Activated CD4-positive, alpha-beta T cell treated with anti-CD3 and anti-CD28 coated beads, Interleukin-2, Interleukin-4, amounts not matched to agents 100 ng/mL and 50 ng/mL, durations not matched to agents 16 hours and 8 hours (primary cell): ENCODE measurements at regions not wholly inside any gene's neighbourhood (a gene's known extent, or its start where the extent isn't known, plus 50 kb on each side); places are given as distances from the start of the nearest gene placed in this dataset.

Experiments used
- DNase-seq: peaks from one replicate; pipeline ENCODE4 v3.0.0-alpha.2; 2020; ENCODE audit warnings: low spot score

DNA sequence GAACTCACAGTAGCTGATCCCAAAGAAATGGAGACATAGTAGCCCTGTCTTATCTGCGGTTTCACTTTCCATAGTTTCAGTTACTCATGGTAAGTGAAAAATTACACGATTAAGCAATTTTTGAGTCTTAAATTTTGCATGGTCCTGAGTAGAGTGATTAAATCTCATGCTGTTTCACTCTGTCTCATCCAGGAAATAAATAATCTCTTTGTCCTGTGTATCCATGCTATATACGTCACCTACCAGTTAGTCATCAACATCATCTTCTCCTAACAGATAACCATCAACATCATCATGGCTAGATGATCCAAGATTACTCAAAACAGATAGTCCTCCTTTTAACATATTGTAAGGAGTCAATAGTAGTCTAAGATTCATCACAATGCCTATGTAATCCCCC is 1589.3 kb downstream of the BRINP3 start:
- no peak for DNase-seq

GRCh38 chr1:188889166-188889565 is 1588.5 kb downstream of the BRINP3 start:
- DNase-seq, result no peak

DNA sequence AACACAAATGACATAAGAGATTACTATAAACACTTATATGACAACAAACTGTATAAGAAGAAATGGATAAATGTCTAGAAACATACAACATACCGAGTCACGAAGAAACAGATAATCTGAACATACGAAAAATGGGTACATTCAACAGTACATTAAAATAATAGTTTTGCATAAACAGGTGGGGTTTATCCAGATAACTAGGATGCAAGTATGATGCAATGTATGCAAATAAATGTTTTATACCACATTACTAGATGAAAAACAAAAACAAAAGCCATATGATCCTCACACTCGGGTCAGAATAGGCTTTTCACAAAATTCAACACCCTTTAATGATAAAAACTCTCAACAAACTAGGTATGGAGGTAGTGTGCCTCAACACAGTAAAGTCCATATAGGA is 1585.7 kb downstream of the BRINP3 start:
- no peak for DNase-seq

DNA sequence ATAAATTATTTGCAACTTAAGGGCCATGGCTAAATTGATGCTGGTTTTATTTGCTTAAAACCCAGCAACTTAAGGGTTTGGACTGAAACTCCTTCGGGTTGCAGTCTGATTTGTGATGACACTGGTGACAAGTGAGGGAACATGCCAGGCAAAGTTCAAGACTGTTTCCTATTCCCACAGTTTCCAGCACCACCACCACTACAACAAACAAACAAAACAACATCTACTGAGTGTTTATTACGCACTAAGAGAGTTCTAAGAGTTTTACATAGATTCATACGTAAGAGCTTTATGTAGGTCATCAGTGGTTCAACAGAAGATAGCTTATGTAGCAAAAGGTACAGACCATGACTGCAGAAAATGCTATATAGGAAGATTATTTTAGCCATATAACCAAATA is 1582.1 kb downstream of the BRINP3 start:
- DNase-seq, result no peak

- DNase-seq, result no peak
Measured at GRCh38 chr1:188903241-188903640, 1574.4 kb downstream of the BRINP3 start.

DNA sequence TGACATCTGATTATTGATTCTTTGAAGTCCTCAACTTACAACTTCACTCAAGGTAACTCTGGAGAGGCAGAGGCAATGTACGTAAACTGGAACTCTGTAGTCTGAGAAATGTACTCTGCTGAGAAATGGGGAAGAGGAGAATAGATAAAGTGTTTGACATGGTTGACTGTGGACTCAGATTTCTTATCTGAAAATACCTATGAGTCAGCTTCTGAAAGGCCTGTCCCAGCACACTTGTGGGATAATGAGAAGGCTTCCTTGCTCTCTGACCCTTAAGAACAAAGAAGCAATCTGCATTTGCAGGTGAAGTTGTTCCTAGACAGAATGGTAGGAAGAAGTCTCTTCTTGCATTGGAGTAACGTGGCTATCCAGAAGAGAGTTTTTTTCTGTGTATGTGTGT is 1573.5 kb downstream of the BRINP3 start:
- DNase-seq, result no peak

- DNase-seq, result no peak
Measured at GRCh38 chr1:188906921-188907641, 1570.6 kb downstream of the BRINP3 start.

DNA sequence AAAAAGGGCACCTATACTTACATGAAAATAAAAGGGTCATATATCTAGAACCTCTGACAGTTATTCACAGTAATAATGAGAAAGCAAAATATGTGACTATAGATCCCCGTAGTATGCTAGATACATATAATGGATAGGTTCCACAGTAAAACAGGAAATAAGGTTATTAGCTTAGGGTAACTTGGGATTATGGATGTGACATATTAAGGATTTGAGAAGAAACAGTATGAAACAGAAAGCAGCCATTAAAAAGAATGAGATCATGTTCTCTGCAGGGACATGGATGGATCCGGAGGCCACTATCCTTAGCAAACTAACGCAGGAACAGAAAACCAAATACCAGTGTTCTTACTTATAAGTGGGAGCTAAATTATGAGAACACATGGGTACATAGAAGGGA is 1547.3 kb downstream of the BRINP3 start:
- DNase-seq, result no peak

- DNase-seq, result no peak
Measured at GRCh38 chr1:188931506-188931905, 1546.2 kb downstream of the BRINP3 start.

DNA sequence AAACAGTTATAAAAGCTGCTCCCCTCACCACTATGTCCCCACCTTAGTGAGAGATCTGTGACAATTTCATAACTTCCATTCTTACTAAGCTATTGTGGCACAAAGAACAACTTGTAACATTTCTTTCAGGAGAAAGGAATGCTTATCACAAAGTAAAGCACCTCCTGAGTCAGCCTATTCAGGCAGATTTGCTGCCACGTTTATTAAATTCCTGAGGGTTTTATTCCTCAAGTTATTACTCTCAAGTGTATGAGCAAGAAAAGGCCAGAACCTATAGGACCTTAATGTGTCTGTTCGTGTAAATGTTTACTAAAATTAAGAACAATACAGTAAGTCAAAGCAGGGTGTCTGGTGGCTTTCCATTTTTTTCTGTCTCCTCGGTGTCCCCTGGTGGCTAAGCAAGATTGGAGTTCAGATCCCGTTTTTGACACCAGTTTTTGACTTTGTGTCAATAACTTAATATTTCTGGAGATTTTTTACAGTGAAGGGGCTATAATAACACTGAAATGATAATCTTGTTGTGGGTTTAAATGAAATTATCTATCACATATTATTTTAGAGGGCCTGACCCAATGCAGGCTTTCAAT is 1539.6 kb downstream of the BRINP3 start:
- DNase-seq, result no peak

DNA sequence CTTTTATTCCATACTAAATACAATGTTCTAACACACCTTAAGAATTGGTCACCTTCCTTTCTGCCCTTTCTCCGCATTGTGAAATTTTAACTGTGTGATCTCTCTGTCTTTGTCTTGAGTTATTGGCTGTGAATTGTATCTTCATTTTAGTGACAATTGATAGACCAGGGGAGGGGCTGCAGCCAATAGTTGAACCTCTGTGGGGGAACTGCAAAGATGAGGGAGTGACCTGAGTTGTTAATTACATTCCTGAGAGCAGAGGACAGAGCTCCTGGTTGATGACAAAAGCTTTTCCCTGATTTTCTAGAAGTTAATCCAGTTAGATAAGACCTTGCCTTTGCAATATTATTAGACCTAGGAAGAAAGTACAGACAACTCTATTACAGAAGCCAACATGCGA is 1535.7 kb downstream of the BRINP3 start:
- DNase-seq, result no peak

- no peak for DNase-seq
Measured at GRCh38 chr1:188949701-188950100, 1528.0 kb downstream of the BRINP3 start.

DNA sequence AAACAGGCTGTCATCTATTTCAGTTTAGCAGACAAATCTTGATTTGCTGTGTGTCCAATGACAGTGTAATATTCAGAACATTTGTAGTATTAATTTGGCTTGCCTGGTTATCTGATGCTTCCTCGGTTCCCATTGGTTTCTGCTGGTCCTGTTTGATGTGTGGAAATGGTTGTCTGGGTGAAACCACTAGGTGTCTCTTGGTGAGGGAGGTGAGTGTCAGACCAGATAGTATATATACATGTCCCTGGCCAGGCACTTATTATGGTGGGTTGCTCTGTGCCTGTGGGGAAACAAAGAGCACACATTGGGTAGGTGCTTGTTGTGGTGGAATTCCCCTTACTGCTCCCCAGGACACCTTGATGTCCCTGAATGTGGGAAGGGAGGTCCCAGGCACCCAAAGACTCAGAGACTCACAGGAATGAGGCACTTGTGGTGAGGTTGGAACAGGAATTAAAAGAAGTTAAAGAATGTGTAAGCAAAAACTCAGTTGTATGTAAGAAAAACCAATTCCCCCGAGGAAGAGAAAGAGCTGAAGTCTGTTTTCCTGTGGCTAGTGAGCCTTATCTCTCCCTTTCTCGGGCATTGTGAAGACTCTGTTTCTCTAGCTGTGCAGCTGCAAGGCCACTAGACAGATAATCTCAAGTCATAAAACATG is 1519.1 kb downstream of the BRINP3 start:
- DNase-seq, result no peak

DNA sequence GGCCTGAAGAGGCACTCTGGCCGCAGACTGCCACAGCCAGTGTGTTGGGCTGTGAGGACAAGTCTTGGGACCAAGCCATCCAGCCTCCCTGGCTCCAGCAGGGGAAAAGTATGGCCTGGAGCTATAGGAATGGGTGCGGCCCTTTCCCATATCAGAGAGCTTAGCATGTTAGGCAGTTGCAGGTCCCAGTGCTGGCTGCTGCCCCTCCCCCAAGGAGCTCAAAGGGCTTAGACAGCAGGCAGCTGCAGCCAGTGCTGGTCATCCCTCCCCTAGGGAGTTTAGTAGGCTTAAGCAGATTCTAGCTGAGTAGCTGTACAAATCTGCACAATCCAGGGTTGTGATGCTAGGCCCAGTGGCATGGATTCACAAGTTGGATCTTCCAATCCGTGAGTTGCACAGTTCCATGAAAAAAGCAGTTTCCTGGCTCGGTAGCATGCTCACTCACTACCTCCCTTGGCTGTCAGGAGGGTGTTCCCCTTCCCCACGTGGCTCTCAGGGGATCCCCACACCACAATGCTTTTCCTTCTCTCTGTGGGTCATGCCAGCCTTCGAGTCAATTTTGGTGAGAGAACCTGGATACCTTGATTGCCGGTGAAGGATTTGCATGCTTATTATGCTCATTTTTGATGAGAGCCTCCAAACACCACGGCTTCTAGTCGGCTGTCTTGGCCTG is 1490.8 kb downstream of the BRINP3 start:
- DNase-seq, result no peak

DNA sequence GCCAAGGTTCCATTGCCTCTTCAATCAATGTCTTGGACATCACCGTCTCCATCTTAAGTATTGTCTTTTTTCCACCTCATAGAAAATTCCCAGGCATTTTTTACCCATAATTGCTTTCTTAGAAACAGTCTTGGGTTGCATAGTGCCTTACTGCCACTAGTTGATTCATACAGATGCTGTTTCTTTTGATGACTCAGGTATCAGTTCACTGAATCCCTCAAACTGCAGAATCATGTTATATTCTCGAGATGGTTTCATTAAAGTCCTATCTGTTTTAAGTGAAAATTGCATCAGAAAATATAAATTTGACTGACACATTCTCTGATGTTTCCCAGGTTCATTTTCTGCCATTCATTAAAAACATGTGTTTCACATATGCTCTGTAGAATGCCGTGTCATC is 1489.1 kb downstream of the BRINP3 start:
- no peak for DNase-seq

- no peak for DNase-seq
Measured at GRCh38 chr1:188991221-188991930, 1486.3 kb downstream of the BRINP3 start.

GRCh38 chr1:189007824-189008223 is 1469.8 kb downstream of the BRINP3 start:
- no peak for DNase-seq

DNA sequence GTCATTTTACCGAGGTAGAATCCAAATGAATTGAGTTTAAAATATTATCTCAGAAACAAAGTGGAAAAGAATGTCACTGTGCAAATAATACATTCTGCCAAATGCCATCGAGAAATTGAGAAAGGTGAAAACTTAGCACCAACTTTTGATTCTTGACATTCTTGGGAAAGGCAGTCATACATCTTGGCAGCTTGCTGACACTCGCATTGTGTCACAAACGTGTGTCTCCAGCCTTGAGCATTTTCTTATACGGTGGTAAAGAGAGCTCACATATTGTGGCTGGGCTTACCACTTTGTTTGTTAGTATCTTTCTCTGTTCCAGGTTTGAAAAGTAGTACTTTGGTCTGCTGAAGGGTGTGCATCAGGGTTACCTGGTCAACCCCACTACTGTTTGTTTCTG is 1456.1 kb downstream of the BRINP3 start:
- DNase-seq, result no peak

GRCh38 chr1:189022015-189022414 is 1455.6 kb downstream of the BRINP3 start:
- DNase-seq, result no peak

- no peak for DNase-seq
Measured at GRCh38 chr1:189027512-189027911, 1450.2 kb downstream of the BRINP3 start.

DNA sequence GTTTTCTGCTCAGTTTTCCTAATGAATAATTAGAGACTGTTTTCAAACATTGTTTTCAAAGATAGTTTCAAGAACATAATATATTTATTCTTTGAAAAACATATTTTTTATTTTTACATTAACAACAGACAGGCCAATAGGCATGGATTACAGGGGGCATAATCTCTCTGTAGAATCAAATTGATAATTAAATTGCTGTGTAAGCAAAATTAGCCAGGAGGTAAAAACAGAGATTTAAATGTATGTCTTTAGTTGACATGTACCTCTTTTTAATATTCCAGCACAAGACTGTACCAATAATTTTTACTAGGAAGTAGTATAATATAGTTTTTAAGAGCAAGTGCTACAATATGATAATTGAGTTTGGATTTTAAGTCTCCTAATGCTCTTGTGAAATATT is 1444.5 kb downstream of the BRINP3 start:
- no peak for DNase-seq

DNA sequence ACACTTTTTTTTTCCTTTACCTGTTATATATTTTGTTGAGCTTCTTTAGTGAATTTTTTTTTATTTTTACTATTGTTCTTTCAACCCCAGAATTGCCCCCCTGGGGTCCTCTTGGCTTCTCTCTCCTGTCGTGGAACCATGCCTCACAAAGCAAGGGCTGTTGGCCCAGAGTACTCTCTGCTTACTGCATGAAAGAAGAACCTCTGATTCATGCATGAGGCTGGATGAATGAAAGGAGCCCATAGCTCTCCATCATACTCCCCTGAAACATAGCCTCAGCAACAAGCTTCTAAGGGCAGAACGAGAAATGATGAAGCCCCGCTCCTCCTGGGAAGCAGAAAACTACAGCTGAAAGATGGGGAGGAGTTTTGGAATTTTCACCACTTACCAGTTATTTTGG is 1441.0 kb downstream of the BRINP3 start:
- no peak for DNase-seq
